GM12873 (cell line): ENCODE measurements at regions not wholly inside any gene's neighbourhood (a gene's known extent, or its start where the extent isn't known, plus 50 kb on each side); places are given as distances from the start of the nearest gene placed in this dataset.

Source experiments
- TF ChIP-seq, protein P1 (sequence below): IDR thresholded peaks from 2 replicates; pipeline ENCODE4 v1.5.1; 2012; ENCODE audit warnings: low read depth, mild to moderate bottlenecking, moderate library complexity, low read length, control low read depth; ENCODE audit not compliant: insufficient read depth; ENCODE audit errors: missing control alignments

DNA sequence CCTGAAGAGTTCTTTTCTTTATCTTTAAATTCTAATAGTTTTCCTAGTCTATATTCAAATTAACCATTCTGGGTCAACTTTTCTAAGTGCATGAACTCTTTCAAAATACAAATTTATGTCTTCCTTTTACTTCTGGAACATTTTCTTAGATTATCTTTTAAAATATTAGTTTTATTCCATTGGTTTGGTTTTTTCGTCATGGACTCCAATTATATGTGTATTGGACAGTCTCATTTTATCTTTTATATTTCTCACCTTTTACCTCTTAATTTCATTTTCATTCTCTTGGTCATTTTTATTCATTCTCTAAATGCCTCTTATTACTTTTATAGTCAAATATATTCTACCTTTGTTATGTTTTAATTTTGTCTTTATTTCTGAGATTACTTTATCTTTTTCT, 356.7 kb upstream of the MMS22L start:
- TF ChIP-seq, protein P1, sequence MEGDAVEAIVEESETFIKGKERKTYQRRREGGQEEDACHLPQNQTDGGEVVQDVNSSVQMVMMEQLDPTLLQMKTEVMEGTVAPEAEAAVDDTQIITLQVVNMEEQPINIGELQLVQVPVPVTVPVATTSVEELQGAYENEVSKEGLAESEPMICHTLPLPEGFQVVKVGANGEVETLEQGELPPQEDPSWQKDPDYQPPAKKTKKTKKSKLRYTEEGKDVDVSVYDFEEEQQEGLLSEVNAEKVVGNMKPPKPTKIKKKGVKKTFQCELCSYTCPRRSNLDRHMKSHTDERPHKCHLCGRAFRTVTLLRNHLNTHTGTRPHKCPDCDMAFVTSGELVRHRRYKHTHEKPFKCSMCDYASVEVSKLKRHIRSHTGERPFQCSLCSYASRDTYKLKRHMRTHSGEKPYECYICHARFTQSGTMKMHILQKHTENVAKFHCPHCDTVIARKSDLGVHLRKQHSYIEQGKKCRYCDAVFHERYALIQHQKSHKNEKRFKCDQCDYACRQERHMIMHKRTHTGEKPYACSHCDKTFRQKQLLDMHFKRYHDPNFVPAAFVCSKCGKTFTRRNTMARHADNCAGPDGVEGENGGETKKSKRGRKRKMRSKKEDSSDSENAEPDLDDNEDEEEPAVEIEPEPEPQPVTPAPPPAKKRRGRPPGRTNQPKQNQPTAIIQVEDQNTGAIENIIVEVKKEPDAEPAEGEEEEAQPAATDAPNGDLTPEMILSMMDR, result no peak

DNA sequence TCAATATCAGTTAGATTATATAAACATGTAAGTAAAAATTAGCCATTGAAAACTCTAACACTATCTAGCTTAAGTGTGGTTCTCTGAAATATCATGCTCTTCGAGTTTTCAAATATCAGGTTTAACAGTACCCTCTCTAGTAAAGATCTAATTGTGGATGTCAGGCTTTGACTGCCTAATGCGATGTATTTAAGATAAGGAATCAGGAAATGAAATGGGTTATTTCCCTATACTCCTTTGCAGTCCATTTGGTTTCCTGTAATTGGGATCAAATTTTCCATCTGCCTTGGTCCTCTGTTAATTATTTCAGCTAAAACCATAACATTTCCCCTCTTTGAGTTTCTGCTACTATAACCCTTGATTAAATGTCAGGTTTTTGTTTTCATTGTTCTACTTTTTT, 361.3 kb upstream of the MMS22L start:
- TF ChIP-seq, protein P1, result no peak

GRCh38 chr6:97645757-97646156, 362.7 kb upstream of the MMS22L start:
- TF ChIP-seq, protein P1, result no peak

DNA sequence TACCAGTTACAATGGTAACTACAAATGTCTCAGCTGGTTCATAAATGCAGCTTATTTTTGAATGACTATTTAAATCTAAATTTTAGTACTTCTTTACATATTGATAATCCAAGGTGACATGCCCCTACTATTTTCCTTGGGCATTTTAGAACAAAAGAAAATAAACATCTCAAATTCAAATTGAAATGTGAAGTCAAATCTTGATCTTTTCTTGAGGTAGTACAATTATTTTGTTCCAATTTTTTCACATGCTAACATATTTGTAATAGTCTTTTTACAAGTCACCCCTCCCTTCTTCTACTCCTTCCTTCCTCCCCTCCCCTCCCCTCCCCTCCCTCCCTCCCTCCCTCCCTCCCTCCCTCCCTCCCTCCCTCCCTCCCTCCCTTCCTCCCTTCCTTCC, 370.1 kb upstream of the MMS22L start:
- TF ChIP-seq, protein P1, result no peak

GRCh38 chr6:97653517-97653916, 370.5 kb upstream of the MMS22L start:
- TF ChIP-seq, protein P1, result no peak

DNA sequence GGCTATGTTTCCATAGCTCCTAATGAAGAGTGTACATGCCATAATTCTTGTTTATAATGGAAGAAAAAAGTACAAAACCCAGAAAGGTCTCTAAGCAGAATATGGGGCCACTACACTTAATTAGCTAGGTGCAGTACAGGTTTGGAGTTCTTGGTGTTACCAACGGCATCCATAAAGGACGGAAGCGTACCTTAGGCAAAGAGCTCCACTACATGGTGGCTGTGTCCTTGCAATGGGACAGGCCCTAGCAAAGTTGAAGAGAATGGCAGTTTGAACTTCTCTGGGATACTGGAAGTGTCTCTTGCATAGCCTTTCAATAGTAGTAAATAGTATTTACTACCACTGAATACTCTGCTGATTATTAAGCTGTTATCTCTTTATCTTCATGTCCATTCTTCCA, 371.7 kb upstream of the MMS22L start:
- TF ChIP-seq, protein P1, result no peak

- TF ChIP-seq, protein P1, result no peak
Observed at GRCh38 chr6:97656236-97656635, 373.2 kb upstream of the MMS22L start.
